Erythroblast (primary cell): ENCODE measurements at regions not wholly inside any gene's neighbourhood (a gene's known extent, or its start where the extent isn't known, plus 50 kb on each side); places are given as distances from the start of the nearest gene placed in this dataset.

Experiments used
- GATA1 ChIP-seq: IDR thresholded peaks from 2 replicates; pipeline ENCODE4 v1.6.1; 2011; ENCODE audit warnings: low read depth, mild to moderate bottlenecking, control low read depth, low read length, moderate library complexity
- POLR2A ChIP-seq: IDR thresholded peaks from 2 replicates; pipeline ENCODE4 v1.6.1; 2011; ENCODE audit warnings: mild to moderate bottlenecking, low read length

DNA sequence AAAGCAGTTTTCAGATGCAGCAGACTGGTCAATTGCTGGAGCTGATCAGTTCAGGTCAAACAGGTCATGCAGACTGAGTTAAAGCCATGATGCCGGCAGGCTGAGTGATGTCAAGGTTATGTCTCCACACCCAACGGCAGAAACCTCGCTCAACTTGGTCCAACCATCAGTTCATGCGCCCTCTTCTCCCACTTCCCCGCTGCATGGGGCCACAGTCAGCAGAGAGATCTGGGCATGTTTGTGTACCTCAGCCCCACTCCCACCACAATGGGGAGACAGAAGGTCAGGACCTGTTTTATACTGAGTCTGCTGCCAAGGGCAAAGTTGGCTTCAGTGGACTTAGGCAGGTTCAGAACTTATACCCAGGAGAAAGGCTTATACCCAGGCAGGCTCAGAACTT, 118.7 kb downstream of the TRIM29 start:
- TF ChIP-seq POLR2A: no peak
- TF ChIP-seq GATA1: no peak
